GM12874 (cell line): ENCODE measurements at regions not wholly inside any gene's neighbourhood (a gene's known extent, or its start where the extent isn't known, plus 50 kb on each side); places are given as distances from the start of the nearest gene placed in this dataset.
A peak's percentile ranks its signal among the peaks of the same experiment; 100 is the strongest.

Source experiments
- CTCF ChIP-seq: IDR thresholded peaks from 2 replicates; pipeline ENCODE4 v1.5.1; 2011; ENCODE audit warnings: low read depth, mild to moderate bottlenecking, control low read depth, low read length, moderate library complexity; ENCODE audit not compliant: insufficient read depth

DNA sequence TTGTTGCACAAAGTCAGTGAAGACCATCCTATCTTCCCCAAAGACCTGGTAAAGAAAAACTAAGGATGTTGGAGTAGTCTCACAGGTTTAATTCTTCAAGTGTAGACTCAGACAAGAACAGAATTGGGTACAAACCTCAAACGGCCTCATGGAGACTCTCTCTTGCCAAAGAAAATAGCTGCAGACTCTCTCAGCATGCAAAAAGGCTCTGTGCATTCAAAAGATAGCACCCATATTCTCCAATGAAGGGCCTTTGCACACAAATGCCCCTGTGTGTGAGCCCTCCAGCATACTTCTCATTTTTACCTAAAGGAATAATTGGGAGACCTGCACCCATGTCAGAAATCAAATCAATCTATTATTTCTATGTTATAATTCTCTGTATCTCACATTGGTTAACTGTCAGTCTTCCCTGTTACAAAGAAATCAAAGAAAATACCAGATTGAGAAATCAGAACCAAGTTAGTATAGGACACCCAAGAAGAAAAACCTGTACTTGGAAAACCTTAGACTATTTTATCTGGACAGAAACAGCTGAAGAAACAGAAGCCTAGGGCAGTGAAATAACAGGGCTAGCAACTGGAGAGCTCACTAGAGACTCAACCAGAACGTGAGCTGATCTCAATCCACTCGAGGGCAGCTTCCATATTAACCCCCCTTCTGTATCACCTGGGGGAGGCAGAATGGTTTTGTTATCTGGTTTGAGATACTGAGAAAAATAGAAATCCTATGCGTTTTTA lies 134.7 kb upstream of the DNAJC10 start:
- no peak for TF ChIP-seq CTCF

GRCh38 chr2:182584462-182584861 lies 131.6 kb upstream of the DNAJC10 start:
- TF ChIP-seq CTCF, result no peak

GRCh38 chr2:182585001-182585400 lies 131.1 kb upstream of the DNAJC10 start:
- no peak for TF ChIP-seq CTCF

- TF ChIP-seq CTCF, result no peak
Measured at GRCh38 chr2:182585430-182585829, 130.6 kb upstream of the DNAJC10 start.

DNA sequence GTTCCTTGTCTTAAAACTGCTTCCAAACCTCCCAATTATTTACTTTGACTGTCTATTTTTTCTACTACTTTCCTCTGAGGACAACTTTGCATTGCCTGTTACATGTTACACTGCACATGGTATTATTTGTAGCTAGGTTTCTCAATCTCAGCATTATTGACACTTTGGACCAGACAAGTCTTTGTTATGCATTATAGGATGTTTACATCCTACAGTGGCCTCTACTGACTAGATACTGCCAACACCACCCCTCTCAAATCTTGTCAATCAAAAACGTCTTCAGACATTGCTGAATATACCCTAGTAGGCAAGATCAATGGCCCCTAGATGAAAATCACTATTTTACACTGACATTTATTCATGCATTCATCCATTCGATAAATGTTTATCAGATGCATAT lies 129.6 kb upstream of the DNAJC10 start:
- peak; percentile 41; the same call in 1 of the 2 replicates for TF ChIP-seq CTCF

GRCh38 chr2:182587831-182588230 lies 128.2 kb upstream of the DNAJC10 start:
- TF ChIP-seq CTCF, result no peak

DNA sequence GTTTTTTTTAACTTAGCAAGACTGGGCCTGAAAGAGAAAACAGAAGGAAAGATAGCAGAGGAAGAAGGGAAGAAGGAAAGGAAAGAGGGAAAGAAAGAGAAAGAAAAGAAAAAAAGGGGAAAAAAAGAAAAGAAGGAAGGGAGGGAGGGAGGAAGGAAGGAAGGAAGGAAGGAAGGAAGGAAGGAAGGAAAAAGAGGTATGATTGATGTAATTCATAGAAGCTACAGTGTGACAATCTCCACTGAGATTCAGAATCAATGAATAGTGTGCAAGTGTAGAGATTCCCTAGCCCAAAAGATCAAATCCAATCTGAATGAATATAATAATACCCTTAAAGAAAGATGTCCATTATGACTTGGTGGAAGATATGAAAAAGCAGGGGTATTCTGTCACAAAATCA lies 126.9 kb upstream of the DNAJC10 start:
- no peak for TF ChIP-seq CTCF
